SH-SY5Y (cell line): ENCODE measurements at regions not wholly inside any gene's neighbourhood (a gene's known extent, or its start where the extent isn't known, plus 50 kb on each side); places are given as distances from the start of the nearest gene placed in this dataset.

ENCODE experiments used
- GATA2 ChIP-seq: IDR thresholded peaks from 2 replicates; pipeline ENCODE4 v1.6.1; 2011; ENCODE audit warnings: mild to moderate bottlenecking, low read depth, low read length
- GATA3 ChIP-seq: IDR thresholded peaks from 2 replicates; pipeline ENCODE4 v1.6.1; 2011; ENCODE audit warnings: low read depth, mild to moderate bottlenecking, low read length, moderate library complexity

DNA sequence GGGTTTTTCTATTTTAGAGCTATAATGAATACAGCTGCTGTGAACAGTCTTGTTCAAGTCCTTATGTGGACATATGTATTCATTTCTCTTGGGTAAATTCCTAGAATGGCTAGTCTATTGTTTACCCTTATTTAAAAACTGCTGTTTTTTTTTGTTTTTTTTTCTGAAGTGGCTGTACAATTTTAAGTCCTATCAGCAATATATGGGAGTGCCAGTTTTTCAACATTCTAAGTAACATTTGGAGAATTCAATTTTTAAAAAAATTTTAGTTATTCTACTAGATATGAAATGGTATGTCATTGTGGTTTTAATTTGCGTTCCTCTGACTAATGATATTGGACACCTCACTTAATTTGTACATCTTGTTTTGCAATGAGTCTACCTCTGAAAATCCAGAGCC, 349.7 kb downstream of the SATB2 start:
- no peak for TF ChIP-seq GATA3
- no peak for TF ChIP-seq GATA2

DNA sequence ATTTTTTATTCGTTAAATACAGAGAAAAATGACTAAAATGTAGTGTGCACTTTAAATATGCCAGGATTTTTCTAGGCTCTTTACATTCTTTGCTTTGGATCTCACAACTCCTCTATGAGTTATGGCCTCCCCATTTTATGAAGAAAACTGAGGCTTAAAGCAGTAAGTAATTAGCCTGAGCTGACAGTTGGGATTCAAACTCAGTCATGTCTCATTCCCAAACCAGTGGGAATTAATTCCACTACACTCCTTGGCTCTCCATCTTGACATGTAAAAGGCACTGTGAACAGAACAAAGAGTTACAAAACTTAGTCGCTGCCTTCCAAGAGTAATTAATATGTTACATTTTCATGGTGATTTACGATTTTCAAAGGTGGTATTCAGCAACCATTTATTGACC, 351.9 kb downstream of the SATB2 start:
- no peak for TF ChIP-seq GATA2
- TF ChIP-seq GATA3, result no peak

DNA sequence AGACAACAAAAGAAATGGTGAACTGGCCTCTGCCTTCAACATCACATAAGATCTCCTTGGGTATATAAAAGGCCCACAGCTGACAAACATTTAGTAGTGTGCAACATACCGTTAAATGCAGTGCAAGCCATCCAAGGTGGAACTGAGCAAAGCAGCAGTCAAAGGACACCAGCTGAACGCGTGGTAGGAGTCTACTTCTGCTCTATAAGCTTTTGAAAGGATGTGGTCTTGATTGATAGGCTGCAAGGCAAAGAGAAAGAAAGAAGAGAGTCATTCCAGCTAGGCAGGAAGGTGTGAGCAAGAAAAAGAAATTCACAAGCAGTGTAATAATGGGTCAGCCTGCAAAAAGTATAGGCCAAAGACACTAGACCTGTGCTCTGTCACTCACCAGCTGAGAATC, 356.3 kb downstream of the SATB2 start:
- TF ChIP-seq GATA2 (no peak), GATA3 (no peak)

DNA sequence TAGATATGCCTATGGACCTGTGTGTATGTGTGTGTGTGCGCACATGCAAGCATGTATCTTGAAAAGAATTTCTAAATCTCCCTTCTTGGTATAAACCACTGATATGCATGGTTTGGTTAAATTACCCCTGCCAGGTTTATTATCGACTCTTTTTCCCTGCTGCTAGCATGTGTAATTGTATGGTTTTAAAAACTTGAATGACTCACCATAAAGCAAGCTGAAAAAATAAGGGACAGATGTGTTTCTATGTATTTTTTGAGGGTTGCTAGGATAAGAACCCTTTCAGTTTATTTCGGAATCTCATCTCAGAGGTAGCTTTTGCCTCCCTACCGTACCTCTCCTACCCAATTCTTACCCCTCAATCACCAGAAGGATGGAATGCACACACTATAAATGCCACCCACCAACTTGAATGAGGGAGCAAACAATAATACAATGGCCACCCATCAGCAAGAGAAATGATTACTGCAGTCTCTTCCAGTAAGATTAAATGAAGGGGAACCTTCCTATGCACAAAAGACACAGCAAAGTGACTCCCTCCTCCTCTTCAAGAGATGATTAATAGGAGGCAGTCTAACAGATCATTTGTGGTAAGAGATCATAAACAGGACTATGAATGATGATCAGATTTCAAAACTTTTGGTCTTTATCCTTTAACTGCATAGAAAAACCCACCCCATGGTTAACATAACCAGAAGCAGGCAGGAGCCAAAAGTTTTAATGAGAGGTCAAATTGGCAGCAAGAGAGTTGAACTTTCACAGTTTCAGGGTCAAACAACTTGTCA, 357.2 kb downstream of the SATB2 start:
- TF ChIP-seq GATA2 (no peak), GATA3 (no peak)

DNA sequence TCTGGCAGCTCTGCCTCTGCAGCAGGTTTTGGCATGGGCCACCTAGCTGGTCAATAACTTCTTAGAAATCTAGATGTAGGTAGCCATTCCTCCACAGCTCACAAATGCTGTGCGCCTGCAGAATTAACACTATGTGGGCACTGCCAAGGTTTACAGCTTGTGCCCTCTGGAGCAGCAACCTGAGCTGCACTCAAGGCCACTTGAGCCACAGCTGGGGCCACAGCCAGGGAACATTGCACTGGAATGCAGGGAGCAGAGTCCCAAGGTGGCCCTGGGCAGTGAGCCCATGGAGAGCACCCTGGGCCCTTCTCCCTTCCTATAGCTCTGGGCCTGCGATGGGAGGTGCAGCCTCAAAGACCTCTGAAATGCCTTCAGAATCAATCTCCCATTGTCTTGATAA, 365.3 kb downstream of the SATB2 start:
- no peak for TF ChIP-seq GATA2
- TF ChIP-seq GATA3, result no peak

DNA sequence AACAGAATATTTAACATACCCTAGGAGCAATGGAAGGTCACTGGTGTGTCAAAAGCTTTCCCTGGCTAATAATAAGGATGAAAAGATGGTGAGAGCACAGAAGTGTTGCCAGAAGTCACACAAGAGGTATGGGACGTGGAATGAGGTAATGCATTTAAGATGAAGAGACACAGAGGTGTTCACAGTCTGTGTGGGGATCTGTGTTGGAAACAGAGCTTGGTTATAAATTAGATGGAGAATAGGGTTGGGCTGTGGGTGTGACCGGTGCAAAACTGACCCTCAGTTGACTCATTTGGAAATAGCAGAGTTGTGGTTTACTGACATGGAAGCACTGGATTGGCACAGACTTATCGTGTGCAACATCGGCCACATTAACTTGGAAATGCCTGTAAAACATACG, 372.5 kb downstream of the SATB2 start:
- no peak for TF ChIP-seq GATA3
- TF ChIP-seq GATA2, result no peak

DNA sequence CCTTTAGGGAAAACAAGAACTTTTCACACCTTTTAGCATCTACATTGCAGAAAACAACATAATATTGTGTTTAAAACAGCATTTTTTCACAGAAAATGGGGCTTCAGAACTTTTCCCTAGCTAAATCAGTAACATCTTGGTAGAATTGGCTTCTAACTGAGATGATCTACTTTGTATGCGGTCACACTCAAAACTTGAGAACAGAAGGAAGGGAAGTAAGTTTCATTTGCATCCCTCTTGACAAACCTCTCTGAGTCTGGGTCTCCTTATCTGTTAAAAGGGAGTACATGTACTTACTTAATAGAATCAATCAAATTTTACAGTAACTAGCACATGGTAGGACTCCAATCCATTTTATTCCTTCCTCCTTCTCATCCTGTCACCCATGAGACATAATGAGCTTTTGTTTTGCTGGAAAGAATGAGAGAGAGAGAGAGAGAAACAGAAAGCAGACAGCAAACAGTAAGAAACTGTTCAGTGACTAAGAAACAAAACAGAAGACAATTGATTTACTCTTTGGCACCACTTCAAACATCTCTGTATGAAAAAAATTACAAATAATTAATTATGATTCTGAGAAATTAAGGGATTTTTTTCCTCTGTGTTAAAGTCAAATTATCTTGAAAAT, 387.3 kb downstream of the SATB2 start:
- TF ChIP-seq GATA2, result no peak
- no peak for TF ChIP-seq GATA3

DNA sequence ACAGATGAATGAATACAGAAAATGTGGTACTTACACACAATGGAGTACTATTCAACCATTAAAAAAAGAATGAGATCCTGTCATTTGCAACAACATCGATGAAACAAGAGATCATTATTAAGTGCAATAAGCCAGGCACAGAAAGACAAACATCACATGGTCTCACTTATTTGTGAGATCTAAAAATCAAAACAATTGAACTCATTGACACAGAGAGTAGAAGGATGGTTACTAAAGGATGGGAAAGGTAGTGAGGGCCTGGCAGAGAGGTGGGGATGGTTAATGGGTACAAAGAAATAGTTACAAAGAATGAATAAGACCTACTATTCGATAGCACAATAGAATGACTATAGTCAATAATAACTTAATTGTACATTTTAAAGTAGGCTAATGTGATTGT, 393.5 kb downstream of the SATB2 start:
- TF ChIP-seq GATA2 (no peak), GATA3 (no peak)

DNA sequence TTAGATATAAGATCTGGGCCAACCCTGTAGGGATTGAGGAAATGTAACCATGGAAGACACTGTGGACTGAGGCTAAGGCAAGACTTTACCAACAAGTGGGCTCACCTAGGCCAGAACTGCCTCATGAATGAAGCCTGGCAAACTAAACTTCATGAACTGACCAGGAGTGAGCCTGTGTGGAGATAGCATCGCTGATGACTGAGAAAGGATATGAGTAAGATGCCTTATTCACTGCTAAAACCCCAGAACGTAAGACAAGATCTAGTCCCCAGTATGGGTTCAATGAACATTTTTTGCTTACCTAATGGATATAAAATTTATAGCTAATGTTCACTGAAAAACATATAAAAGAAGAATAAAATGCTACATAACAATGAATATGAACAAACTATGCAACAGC, 399.8 kb downstream of the SATB2 start:
- TF ChIP-seq GATA3 (no peak), GATA2 (no peak)

DNA sequence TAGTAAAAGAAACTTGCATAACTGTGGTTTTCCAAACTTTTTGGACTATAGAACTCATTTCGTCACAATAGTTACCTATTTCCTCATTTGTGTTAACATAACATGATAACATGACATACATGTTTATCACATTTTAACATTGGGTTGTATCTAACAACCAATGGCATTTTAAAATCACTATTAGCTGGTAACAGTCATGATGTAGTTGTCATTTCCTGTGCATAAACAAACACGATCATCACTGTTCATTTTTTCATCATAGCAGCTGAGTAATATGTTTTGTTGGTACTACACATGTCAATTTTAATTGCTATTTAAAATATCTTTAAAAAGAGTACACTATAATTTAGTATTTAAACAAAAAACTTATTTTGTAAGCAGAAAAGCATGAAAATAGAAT, 402.4 kb downstream of the SATB2 start:
- no peak for TF ChIP-seq GATA2
- no peak for TF ChIP-seq GATA3

DNA sequence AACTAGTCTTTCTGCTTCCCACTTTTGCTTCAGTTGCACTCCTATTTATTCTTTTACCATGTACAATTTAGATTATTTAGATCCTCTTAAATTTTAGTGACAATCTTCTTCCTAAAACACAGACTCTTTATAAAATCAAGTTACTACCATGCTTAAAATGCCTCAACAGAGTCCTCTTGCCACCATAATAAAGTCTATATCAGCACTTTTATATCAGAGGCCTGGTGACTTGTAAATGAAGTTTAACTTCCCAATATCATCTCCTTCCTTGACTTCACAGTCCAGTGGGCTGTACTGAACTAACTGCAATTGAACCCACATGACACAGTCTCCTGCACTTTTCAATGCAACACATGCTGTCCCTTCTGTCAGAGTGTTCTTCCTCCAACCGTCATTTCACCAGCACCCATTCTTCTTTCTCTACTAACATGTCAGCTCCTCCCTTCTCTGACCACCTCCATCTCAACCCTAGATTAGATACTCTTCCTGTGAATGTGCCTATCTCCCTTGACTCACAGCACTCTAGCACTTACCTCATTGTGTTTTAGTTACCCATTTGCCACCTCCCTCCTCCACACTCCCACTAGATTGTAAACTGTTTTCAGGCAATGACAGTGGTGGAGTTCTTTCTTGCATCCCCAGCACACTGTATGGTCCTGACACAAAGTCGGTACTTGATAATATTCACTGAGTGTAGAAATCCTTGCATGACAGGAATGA, 414.9 kb downstream of the SATB2 start:
- TF ChIP-seq GATA2 (no peak), GATA3 (no peak)

DNA sequence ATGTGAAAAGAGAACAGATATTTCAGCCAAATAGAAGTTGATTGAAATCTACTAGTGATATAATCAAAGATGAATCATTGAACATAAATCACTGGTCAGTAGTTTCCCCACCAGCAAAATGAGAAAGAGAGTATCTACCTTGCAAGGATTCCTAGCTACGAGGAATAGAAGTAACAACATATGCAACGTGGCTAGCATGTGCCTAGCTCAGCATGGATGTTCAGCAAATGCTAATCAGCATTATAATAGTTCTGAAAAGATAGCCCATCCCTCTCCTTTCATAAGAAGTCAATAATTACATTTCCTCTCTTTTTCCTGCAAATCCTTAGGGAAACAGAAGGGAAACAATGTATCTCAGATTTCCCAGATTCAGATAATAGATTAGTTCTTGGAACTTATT, 417.2 kb downstream of the SATB2 start:
- TF ChIP-seq GATA3 (no peak), GATA2 (no peak)

DNA sequence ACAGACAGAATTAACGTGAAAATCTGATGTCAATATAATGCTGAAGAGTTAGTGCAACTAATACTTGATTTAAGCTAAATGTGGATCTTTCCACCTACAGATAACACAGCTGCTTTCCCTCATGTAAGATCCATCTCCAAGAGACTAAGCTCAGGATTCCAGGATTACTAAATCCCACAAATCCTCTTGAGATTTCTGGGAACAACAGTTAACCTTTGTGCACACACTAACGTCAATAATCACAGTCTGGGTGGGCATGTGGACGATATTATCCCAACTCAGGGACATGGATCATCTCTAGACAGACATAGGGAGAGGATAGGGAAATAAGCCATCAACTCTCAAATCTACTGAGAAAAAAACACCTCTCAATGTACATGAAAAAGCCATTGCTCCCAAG, 432.6 kb downstream of the SATB2 start:
- TF ChIP-seq GATA3 (no peak), GATA2 (no peak)

DNA sequence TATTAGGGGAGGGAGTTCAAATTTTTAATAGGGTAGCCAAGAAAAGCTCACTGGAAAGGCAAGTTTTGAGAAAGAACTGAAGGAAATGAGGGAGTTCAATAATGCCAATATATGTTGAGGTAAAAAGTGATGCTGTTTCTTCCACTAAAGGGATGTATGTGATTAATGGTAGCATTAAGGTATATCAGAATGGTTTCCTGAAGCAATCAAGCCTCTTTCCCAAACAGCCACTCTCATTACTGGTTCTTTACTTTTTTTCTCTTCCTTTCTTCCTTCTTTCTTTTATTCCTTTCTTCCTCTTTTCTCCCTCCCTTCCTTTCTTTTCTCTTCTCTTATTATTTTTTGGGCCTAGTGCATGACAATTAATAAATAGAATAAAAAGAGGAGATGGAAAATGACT, 433.5 kb downstream of the SATB2 start:
- no peak for TF ChIP-seq GATA2
- no peak for TF ChIP-seq GATA3

DNA sequence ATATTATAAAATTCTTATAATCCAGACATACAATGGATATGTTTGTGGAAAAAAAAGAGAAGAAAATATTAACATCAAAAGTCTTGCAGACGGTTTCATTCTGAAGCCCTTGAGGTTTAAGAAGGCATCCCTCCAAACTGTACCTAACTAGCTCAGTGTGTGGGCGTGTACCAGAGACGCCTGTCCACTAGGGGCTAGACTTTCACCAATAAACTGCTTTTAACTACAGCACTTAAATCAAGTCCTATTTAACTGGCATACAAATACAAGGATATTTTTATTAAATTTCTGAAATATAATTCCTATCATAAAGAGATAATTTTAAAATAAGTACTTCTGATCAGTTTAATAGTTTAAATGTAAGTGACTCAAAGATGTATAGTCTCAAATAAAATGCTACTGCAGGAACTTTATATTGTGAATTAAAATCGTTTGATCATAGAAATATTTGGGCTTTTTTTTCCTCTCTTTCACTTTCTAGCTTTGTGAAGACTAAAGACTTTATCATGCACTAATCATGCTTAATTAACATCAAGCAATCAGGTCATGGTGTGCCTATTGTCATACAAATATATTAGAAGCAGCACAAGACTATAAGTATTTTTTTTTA, 437.7 kb downstream of the SATB2 start:
- TF ChIP-seq GATA2, result no peak
- no peak for TF ChIP-seq GATA3

DNA sequence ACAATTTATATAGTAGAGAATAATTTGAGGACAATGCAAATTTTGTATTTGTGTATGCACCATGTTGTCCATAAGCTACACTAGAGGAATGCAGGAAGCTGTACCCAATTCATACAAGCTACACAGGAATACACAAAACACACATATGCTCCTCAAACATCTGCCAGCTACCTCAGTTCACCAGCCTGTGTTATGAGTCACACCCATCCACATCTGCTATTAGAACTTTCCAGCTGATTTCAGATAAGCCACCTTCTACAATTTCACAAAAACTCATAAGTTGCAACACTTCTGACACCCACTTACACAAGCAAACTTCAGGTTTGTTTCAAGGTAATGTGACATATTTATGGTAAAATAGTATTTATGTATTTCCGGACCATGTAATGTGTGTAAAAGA, 438.9 kb downstream of the SATB2 start:
- TF ChIP-seq GATA2, result no peak
- TF ChIP-seq GATA3, result no peak

DNA sequence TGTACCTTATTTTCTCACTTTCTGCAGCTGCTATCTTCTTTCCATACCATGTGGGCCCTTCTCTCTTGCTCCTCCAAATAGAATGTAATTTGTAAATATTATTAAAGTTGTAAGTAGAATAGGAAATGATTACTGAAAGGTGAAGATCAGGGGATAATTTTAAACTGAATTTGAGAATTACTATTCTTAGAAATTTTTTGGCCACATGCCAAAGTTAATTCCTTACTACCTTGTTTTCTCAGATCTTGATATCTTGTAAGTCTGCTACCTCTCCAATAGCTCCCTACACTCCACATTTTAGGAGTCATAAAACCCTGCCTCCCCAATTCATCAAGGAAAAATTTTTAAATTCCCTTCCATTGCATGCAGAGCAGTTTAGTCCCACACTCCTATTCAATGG, 442.7 kb downstream of the SATB2 start:
- TF ChIP-seq GATA2 (no peak), GATA3 (no peak)
